Lower leg skin (tissue), 4 donors: ENCODE measurements at regions not wholly inside any gene's neighbourhood (a gene's known extent, or its start where the extent isn't known, plus 50 kb on each side); places are given as distances from the start of the nearest gene placed in this dataset.

Experiments
- DNase-seq, 2 donors: peaks; one replicate each; pipeline ENCODE4 v3.0.0-alpha.2; 2019; ENCODE audit warnings: low spot score in 2 of 2
- H3K4me3 ChIP-seq: fragments of 200-600 bp; sonication (generic); 2 replicates; pipeline ENCODE4 v1.5.1; 2017; ENCODE audit warnings: mild to moderate bottlenecking, low read depth; ENCODE audit not compliant: poor library complexity, severe bottlenecking
- CTCF ChIP-seq, 3 donors: fragments of 450-650 bp; IDR thresholded peaks; one replicate each; pipeline ENCODE4 v1.5.1; 2016; ENCODE audit warnings: antibody characterized with exemption in 3 of 3, mild to moderate bottlenecking in 3 of 3, moderate library complexity in 2 of 3
- POLR2A ChIP-seq, 2 donors: fragments of 450-650 bp; IDR thresholded peaks; one replicate each; pipeline ENCODE4 v1.6.1; 2016 to 2017; ENCODE audit warnings: antibody characterized with exemption in 2 of 2, mild to moderate bottlenecking in 1 of 2, moderate library complexity in 1 of 2
- WGBS, 2 donors: methylation state at CpG; one replicate each; pipeline ENCODE4 v1.1.5; 2018; 5-methylcytosine and 5-hydroxymethylcytosine counted together
- intact Hi-C: fragments of 100-400 bp; cut with DNase I; formaldehyde crosslinking; loops from one replicate; pipeline ENCODE4 v1.15.0; 2023; ENCODE audit warnings: low total_unique reads

GRCh38 chr14:36439766-36440165 lies 80.3 kb downstream of the NKX2-1 start:
- H3K4me3 ChIP-seq: no peak overlapping the region
- no peak for DNase-seq
- TF ChIP-seq CTCF (IDR thresholded peaks at IDR 0.05): no peak
- no peak for TF ChIP-seq POLR2A (IDR thresholded peaks at IDR 0.05)
- intact Hi-C loops: no loop called here
- WGBS, 2 donors: 46 to 57% methylated on average over 4 of the region's 4 CpGs

GRCh38 chr14:36438883-36439282 lies 81.1 kb downstream of the NKX2-1 start:
- WGBS, 2 donors: 57 to 65% methylated on average over 4 of the region's 4 CpGs
- no peak for DNase-seq
- intact Hi-C loops: no loop called here

GRCh38 chr14:36430662-36431084 lies 89.4 kb downstream of the NKX2-1 start:
- intact Hi-C loops: no loop called here
- WGBS, 2 donors: 64 to 71% methylated on average over 5 of the region's 5 CpGs
- TF ChIP-seq CTCF (IDR thresholded peaks at IDR 0.05) (no peak), POLR2A (IDR thresholded peaks at IDR 0.05) (no peak)
- H3K4me3 ChIP-seq: no peak overlapping the region
- no peak for DNase-seq

More at GRCh38 chr14:36438883-36439282, 81.1 kb downstream of the NKX2-1 start:
- TF ChIP-seq POLR2A (IDR thresholded peaks at IDR 0.05) (no peak), CTCF (IDR thresholded peaks at IDR 0.05) (no peak)
- no peak overlapping the region for H3K4me3 ChIP-seq

GRCh38 chr14:36430169-36430568 lies 89.9 kb downstream of the NKX2-1 start:
- TF ChIP-seq POLR2A (IDR thresholded peaks at IDR 0.05) (no peak), CTCF (IDR thresholded peaks at IDR 0.05) (no peak)
- DNase-seq: no peak
- H3K4me3 ChIP-seq: no peak overlapping the region
- intact Hi-C loops: no loop called here
- 50 to 51% methylated on average over 4 of the region's 4 CpGs for WGBS, 2 donors

GRCh38 chr14:36429692-36430091 lies 90.3 kb downstream of the NKX2-1 start:
- intact Hi-C loops: no loop called here
- no peak overlapping the region for H3K4me3 ChIP-seq
- TF ChIP-seq POLR2A (IDR thresholded peaks at IDR 0.05) (no peak), CTCF (IDR thresholded peaks at IDR 0.05) (no peak)
- DNase-seq: no peak
- WGBS, 2 donors: 74 to 81% methylated on average over 2 of the region's 2 CpGs

GRCh38 chr14:36428350-36428749 lies 91.7 kb downstream of the NKX2-1 start:
- H3K4me3 ChIP-seq: no peak overlapping the region
- 82 to 84% methylated on average over 6 of the region's 6 CpGs for WGBS, 2 donors
- intact Hi-C loops: no loop called here
- DNase-seq: no peak
- no peak for TF ChIP-seq POLR2A (IDR thresholded peaks at IDR 0.05)
- TF ChIP-seq CTCF (IDR thresholded peaks at IDR 0.05): no peak
